OCI-LY7 (cell line): ENCODE measurements at regions not wholly inside any gene's neighbourhood (a gene's known extent, or its start where the extent isn't known, plus 50 kb on each side); places are given as distances from the start of the nearest gene placed in this dataset.

Experiments
- BruUV-seq: library from RNA; stranded (reverse); fragments of 400-500 nt; replicated peaks from 2 replicates; lab custom pipeline; 2021; lab: Mats Ljungman, UMichigan
- CTCF ChIA-PET: fragments of 300-600 bp; sonication (Branson Sonifier 250); formaldehyde crosslinking; loops from one replicate; lab custom pipeline; 2022; ENCODE audit warnings: antibody characterized with exemption; ENCODE audit not compliant: unreplicated experiment; lab: Charles Lee
- POLR2A ChIA-PET: fragments of 300-600 bp; sonication (Branson Sonifier 250); formaldehyde crosslinking; loops from one replicate; lab custom pipeline; 2022; ENCODE audit warnings: antibody characterized with exemption; lab: Charles Lee
- DNase-seq: peaks from one replicate; pipeline ENCODE4 v3.0.0-alpha.2; 2015; ENCODE audit warnings: low spot score
- H2AFZ ChIP-seq: fragments of 200-600 bp; sonication (generic), shearing (Covaris generic); 2 replicates; pipeline ENCODE4 v1.6.1; 2014; ENCODE audit warnings: mild to moderate bottlenecking, antibody characterized with exemption, low read length, moderate library complexity
- H3K27ac ChIP-seq: fragments of 200-600 bp; sonication (generic); 2 replicates; pipeline ENCODE4 v1.5.1; 2014; ENCODE audit warnings: mixed run types, low read depth, mild to moderate bottlenecking, moderate library complexity, low read length, inconsistent platforms; ENCODE audit not compliant: poor library complexity, severe bottlenecking
- H3K36me3 ChIP-seq: fragments of 200-600 bp; sonication (generic); 2 replicates; pipeline ENCODE4 v1.6.1; 2014; ENCODE audit warnings: mild to moderate bottlenecking, antibody characterized with exemption, low read length, moderate library complexity, mixed read lengths; ENCODE audit not compliant: insufficient read depth
- H3K4me1 ChIP-seq: fragments of 200-600 bp; sonication (generic); 2 replicates; pipeline ENCODE4 v1.5.1; 2014; ENCODE audit warnings: mild to moderate bottlenecking, low read length; ENCODE audit not compliant: insufficient read depth, poor library complexity, severe bottlenecking
- H3K4me2 ChIP-seq: fragments of 200-600 bp; sonication (generic); 2 replicates; pipeline ENCODE4 v1.6.1; 2014; ENCODE audit warnings: mild to moderate bottlenecking, low read length
- H3K4me3 ChIP-seq: fragments of 200-600 bp; sonication (generic); 2 replicates; pipeline ENCODE4 v1.5.1; 2014; ENCODE audit warnings: mild to moderate bottlenecking, low read depth, low read length; ENCODE audit not compliant: poor library complexity, severe bottlenecking
- H3K79me2 ChIP-seq: fragments of 200-600 bp; sonication (generic); 2 replicates; pipeline ENCODE4 v1.6.1; 2016; ENCODE audit warnings: low read depth, mild to moderate bottlenecking, low read length, moderate library complexity, mixed read lengths; ENCODE audit not compliant: insufficient read depth
- H3K9me2 ChIP-seq: fragments of 200-600 bp; sonication (generic); 2 replicates; pipeline ENCODE4 v1.6.1; 2016; ENCODE audit warnings: mild to moderate bottlenecking, low read length, mixed read lengths; ENCODE audit not compliant: insufficient read depth
- H3K9me3 ChIP-seq: fragments of 200-600 bp; sonication (generic); 2 replicates; pipeline ENCODE4 v1.6.1; 2014; ENCODE audit warnings: mild to moderate bottlenecking, mixed run types, low read length, mixed read lengths
- H4K20me1 ChIP-seq: fragments of 200-600 bp; sonication (generic); 2 replicates; pipeline ENCODE4 v1.6.1; 2014; ENCODE audit warnings: mild to moderate bottlenecking, antibody characterized with exemption, low read length, moderate library complexity, mixed read lengths; ENCODE audit not compliant: insufficient read depth
- EZH2phosphoT487 ChIP-seq: fragments of 200-600 bp; sonication (generic); IDR thresholded peaks from 2 replicates; pipeline ENCODE4 v1.6.1; 2018; ENCODE audit warnings: low read depth, borderline replicate concordance, mild to moderate bottlenecking, mixed run types, antibody characterized with exemption, low read length, moderate library complexity, mixed read lengths
- intact Hi-C: fragments of 100-400 bp; cut with micrococcal nuclease; formaldehyde crosslinking; loops from one replicate; pipeline ENCODE4 v1.10.0; 2022; ENCODE audit not compliant: unreplicated experiment
- TF ChIP-seq, protein P1 (sequence below): fragments of 200-600 bp; sonication (generic); conservative IDR thresholded peaks from 2 replicates; pipeline ENCODE4 v1.5.1; 2014; ENCODE audit warnings: mild to moderate bottlenecking, antibody characterized with exemption, low read length, moderate library complexity, mixed read lengths

DNA sequence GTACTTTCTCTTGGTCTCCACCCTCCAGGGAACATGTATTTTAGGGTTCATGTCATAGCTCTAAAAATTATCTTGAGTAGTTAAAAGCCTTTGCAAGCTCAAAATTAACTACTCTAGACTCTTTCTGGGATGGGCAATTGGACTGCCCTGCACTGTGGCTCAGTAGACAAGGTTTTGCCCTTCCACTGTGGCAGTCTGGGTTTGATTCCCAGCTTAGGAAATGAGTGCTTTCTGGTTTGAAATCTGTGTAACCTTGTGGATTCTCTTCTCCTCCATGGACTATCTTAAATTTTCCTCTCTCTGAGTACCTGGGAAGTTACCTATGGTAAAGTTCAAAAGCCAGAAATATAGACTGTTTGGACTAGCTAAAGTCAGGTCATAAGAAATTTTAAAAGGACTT, 94.6 kb upstream of the UST start:
- no peaks in the 10 kb centered on the region for H4K20me1 ChIP-seq
- intact Hi-C loops = no loop called here
- BruUV-seq = no TSS peak
- no peak overlapping the region for H3K27ac ChIP-seq
- H3K4me1 ChIP-seq = no peaks in the 10 kb centered on the region
- H3K79me2 ChIP-seq = no peaks in the 10 kb centered on the region
- H3K4me2 ChIP-seq = no peak overlapping the region
- no peaks in the 10 kb centered on the region for H3K9me2 ChIP-seq
- H3K9me3 ChIP-seq = peaks cover 29% of the 10 kb centered on the region
- POLR2A ChIA-PET = interaction anchor here (0.7 to 1.1 kb wide), 5 partner anchors 12 to 105 kb away, joined by 3 read pairs; no protein-coding TSS in a partner anchor
- H2AFZ ChIP-seq = no peak overlapping the region
- no peaks in the 10 kb centered on the region for H3K36me3 ChIP-seq
- H3K4me3 ChIP-seq = no peak overlapping the region
- DNase-seq = no peak
- CTCF ChIA-PET = no interaction called here
- TF ChIP-seq, protein P1, sequence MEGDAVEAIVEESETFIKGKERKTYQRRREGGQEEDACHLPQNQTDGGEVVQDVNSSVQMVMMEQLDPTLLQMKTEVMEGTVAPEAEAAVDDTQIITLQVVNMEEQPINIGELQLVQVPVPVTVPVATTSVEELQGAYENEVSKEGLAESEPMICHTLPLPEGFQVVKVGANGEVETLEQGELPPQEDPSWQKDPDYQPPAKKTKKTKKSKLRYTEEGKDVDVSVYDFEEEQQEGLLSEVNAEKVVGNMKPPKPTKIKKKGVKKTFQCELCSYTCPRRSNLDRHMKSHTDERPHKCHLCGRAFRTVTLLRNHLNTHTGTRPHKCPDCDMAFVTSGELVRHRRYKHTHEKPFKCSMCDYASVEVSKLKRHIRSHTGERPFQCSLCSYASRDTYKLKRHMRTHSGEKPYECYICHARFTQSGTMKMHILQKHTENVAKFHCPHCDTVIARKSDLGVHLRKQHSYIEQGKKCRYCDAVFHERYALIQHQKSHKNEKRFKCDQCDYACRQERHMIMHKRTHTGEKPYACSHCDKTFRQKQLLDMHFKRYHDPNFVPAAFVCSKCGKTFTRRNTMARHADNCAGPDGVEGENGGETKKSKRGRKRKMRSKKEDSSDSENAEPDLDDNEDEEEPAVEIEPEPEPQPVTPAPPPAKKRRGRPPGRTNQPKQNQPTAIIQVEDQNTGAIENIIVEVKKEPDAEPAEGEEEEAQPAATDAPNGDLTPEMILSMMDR = no peak
- TF ChIP-seq EZH2phosphoT487 = no peak

DNA sequence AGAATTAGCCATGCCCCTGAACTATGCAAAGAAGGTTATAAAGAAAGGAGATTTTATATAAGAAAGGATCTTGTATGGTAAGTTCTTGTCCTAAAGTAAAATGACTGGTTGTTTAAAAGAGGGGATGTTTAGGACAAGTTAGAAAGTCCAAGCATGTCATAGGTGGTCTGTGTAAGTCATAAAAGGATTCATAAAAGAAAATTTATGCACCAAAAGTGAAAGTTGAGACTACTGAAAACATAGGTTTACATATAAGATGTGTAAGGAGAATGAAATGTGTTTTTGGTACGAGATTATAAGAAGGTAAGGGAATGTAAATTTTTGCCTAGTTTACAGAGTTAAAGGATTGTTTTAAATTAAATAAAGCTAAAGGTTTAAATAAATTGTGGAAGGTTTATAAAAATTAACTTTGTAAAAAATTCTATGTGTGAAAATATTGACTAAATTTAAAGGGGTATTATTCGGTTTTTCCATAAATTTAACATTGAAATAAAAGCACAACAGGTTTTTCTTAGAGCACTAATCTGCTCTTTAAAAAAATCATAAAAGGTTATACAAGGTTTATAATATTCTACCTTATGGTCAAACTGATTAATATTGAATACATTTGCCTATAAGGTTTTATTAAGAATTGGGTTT, 93.6 kb upstream of the UST start:
- peak; percentile 59 for DNase-seq
- H3K4me2 ChIP-seq = no peak overlapping the region
- no peaks in the 10 kb centered on the region for H3K79me2 ChIP-seq
- TF ChIP-seq EZH2phosphoT487 = no peak
- TF ChIP-seq, protein P1 = no peak
- ChIA-PET CTCF (no interaction called here), POLR2A (interaction anchor here (0.5 to 0.9 kb wide), 4 partner anchors 17 to 360 kb away, joined by 3 read pairs; no protein-coding TSS in a partner anchor)
- H3K36me3 ChIP-seq = no peaks in the 10 kb centered on the region
- no peak overlapping the region for H2AFZ ChIP-seq
- BruUV-seq = no TSS peak
- H3K9me2 ChIP-seq = no peaks in the 10 kb centered on the region
- no peaks in the 10 kb centered on the region for H4K20me1 ChIP-seq
- H3K4me3 ChIP-seq = no peak overlapping the region
- peaks cover 29% of the 10 kb centered on the region for H3K9me3 ChIP-seq
- H3K4me1 ChIP-seq = no peaks in the 10 kb centered on the region
- H3K27ac ChIP-seq = no peak overlapping the region
- intact Hi-C loops = no loop called here

DNA sequence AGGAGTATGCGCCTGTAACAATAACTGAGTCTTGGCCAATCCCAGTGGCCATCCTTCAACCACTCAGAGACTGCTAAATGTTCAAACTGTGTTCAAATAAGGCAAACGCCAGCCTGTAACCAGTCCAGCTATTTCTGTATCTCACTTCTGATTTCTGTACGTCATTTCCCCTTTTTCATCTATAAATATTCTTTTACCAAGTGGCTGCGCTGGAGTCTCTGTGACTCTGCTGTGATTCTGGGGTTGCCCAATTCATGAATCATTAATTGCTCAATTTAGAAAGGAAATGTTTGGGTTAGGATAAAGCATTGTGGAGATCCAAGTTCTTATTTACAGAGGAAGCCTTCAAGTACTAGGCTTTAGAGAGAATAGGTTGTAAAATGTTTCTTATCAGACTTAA, 89.8 kb upstream of the UST start:
- no peaks in the 10 kb centered on the region for H3K36me3 ChIP-seq
- no peak overlapping the region for H3K4me3 ChIP-seq
- no peak overlapping the region for H2AFZ ChIP-seq
- H3K27ac ChIP-seq = no peak overlapping the region
- POLR2A ChIA-PET = no interaction called here
- no peak overlapping the region for H3K4me2 ChIP-seq
- H4K20me1 ChIP-seq = no peaks in the 10 kb centered on the region
- H3K9me2 ChIP-seq = no peaks in the 10 kb centered on the region
- TF ChIP-seq, protein P1 = no peak
- H3K79me2 ChIP-seq = no peaks in the 10 kb centered on the region
- BruUV-seq = no TSS peak
- CTCF ChIA-PET = no interaction called here
- H3K9me3 ChIP-seq = peaks cover 23% of the 10 kb centered on the region
- DNase-seq = no peak
- no peaks in the 10 kb centered on the region for H3K4me1 ChIP-seq
- intact Hi-C loops = no loop called here
